ENCODE measurements at regions not wholly inside any gene's neighbourhood (a gene's known extent, or its start where the extent isn't known, plus 50 kb on each side); places are given as distances from the start of the nearest gene placed in this dataset.

GRCh38 chr10:109089779-109090178 is 833.5 kb downstream of the XPNPEP1 start:
- TF ChIP-seq ZBTB7A (IDR thresholded peaks at IDR 0.05; ENCODE audit: low read depth) = no peak
- TF ChIP-seq EP300 (IDR thresholded peaks at IDR 0.05; ENCODE audit: borderline replicate concordance) = no peak

GRCh38 chr10:109071539-109071938 is 851.8 kb downstream of the XPNPEP1 start:
- TF ChIP-seq TCF12 (IDR thresholded peaks at IDR 0.05; ENCODE audit: low read depth) (no peak), NFIC (IDR thresholded peaks at IDR 0.05) (no peak), TAF1 (IDR thresholded peaks at IDR 0.05; ENCODE audit: low read depth) (no peak), FOXM1 (IDR thresholded peaks at IDR 0.05; ENCODE audit: borderline replicate concordance, low read depth) (no peak), RAD21 (IDR thresholded peaks at IDR 0.05; ENCODE audit: low read depth) (no peak), EP300 (IDR thresholded peaks at IDR 0.05; ENCODE audit: borderline replicate concordance) (no peak), EGR1 (IDR thresholded peaks at IDR 0.05) (no peak), TEAD4 (IDR thresholded peaks at IDR 0.05) (no peak), MAX (IDR thresholded peaks at IDR 0.05) (no peak), CREB1 (IDR thresholded peaks at IDR 0.05; ENCODE audit: low read depth) (no peak), CEBPB (IDR thresholded peaks at IDR 0.05) (no peak), REST (IDR thresholded peaks at IDR 0.05; ENCODE audit: low read depth) (no peak), YY1 (IDR thresholded peaks at IDR 0.05; ENCODE audit: low read depth) (no peak), ZBTB7A (IDR thresholded peaks at IDR 0.05; ENCODE audit: low read depth) (no peak), USF1 (IDR thresholded peaks at IDR 0.05) (no peak)

- no peak for TF ChIP-seq MAX (IDR thresholded peaks at IDR 0.05)
- TF ChIP-seq RAD21 (IDR thresholded peaks at IDR 0.05; ENCODE audit: low read depth) = no peak
- no peak for TF ChIP-seq FOXM1 (IDR thresholded peaks at IDR 0.05; ENCODE audit: borderline replicate concordance, low read depth)
- no peak for TF ChIP-seq EP300 (IDR thresholded peaks at IDR 0.05; ENCODE audit: borderline replicate concordance)
- TF ChIP-seq YY1 (IDR thresholded peaks at IDR 0.05; ENCODE audit: low read depth) = no peak
- no peak for TF ChIP-seq TAF1 (IDR thresholded peaks at IDR 0.05; ENCODE audit: low read depth)
- no peak for TF ChIP-seq TCF12 (IDR thresholded peaks at IDR 0.05; ENCODE audit: low read depth)
- no peak for TF ChIP-seq ZBTB7A (IDR thresholded peaks at IDR 0.05; ENCODE audit: low read depth)
- TF ChIP-seq EGR1 (IDR thresholded peaks at IDR 0.05) = no peak
- TF ChIP-seq TEAD4 (IDR thresholded peaks at IDR 0.05) = no peak
Observed at GRCh38 chr10:109070492-109070891, 852.8 kb downstream of the XPNPEP1 start.

- no peak for TF ChIP-seq FOXM1 (IDR thresholded peaks at IDR 0.05; ENCODE audit: borderline replicate concordance, low read depth)
- no peak for TF ChIP-seq YY1 (IDR thresholded peaks at IDR 0.05; ENCODE audit: low read depth)
- TF ChIP-seq CEBPB (IDR thresholded peaks at IDR 0.05) = no peak
- TF ChIP-seq NFIC (IDR thresholded peaks at IDR 0.05) = no peak
- TF ChIP-seq ZBTB7A (IDR thresholded peaks at IDR 0.05; ENCODE audit: low read depth) = no peak
- TF ChIP-seq REST (IDR thresholded peaks at IDR 0.05; ENCODE audit: low read depth) = no peak
- no peak for TF ChIP-seq RAD21 (IDR thresholded peaks at IDR 0.05; ENCODE audit: low read depth)
- TF ChIP-seq MAX (IDR thresholded peaks at IDR 0.05) = no peak
- no peak for TF ChIP-seq TEAD4 (IDR thresholded peaks at IDR 0.05)
- TF ChIP-seq USF1 (IDR thresholded peaks at IDR 0.05) = no peak
- TF ChIP-seq TAF1 (IDR thresholded peaks at IDR 0.05; ENCODE audit: low read depth) = no peak
- TF ChIP-seq TCF12 (IDR thresholded peaks at IDR 0.05; ENCODE audit: low read depth) = no peak
- no peak for TF ChIP-seq CREB1 (IDR thresholded peaks at IDR 0.05; ENCODE audit: low read depth)
- TF ChIP-seq EGR1 (IDR thresholded peaks at IDR 0.05) = no peak
- no peak for TF ChIP-seq EP300 (IDR thresholded peaks at IDR 0.05; ENCODE audit: borderline replicate concordance)
Observed at GRCh38 chr10:109067031-109067430, 856.3 kb downstream of the XPNPEP1 start.

GRCh38 chr10:109065821-109066220 is 857.5 kb downstream of the XPNPEP1 start:
- no peak for TF ChIP-seq CREB1 (IDR thresholded peaks at IDR 0.05; ENCODE audit: low read depth)
- no peak for TF ChIP-seq ZBTB7A (IDR thresholded peaks at IDR 0.05; ENCODE audit: low read depth)
- TF ChIP-seq NFIC (IDR thresholded peaks at IDR 0.05) = no peak
- no peak for TF ChIP-seq TEAD4 (IDR thresholded peaks at IDR 0.05)
- no peak for TF ChIP-seq CEBPB (IDR thresholded peaks at IDR 0.05)
- TF ChIP-seq TAF1 (IDR thresholded peaks at IDR 0.05; ENCODE audit: low read depth) = no peak
- no peak for TF ChIP-seq USF1 (IDR thresholded peaks at IDR 0.05)
- no peak for TF ChIP-seq TCF12 (IDR thresholded peaks at IDR 0.05; ENCODE audit: low read depth)
- TF ChIP-seq RAD21 (IDR thresholded peaks at IDR 0.05; ENCODE audit: low read depth) = no peak
- no peak for TF ChIP-seq EGR1 (IDR thresholded peaks at IDR 0.05)
- no peak for TF ChIP-seq EP300 (IDR thresholded peaks at IDR 0.05; ENCODE audit: borderline replicate concordance)
- no peak for TF ChIP-seq YY1 (IDR thresholded peaks at IDR 0.05; ENCODE audit: low read depth)
- TF ChIP-seq FOXM1 (IDR thresholded peaks at IDR 0.05; ENCODE audit: borderline replicate concordance, low read depth) = no peak
- TF ChIP-seq REST (IDR thresholded peaks at IDR 0.05; ENCODE audit: low read depth) = no peak
- no peak for TF ChIP-seq MAX (IDR thresholded peaks at IDR 0.05)

Data from Ishikawa (cell line).